ENCODE measurements at regions not wholly inside any gene's neighbourhood (a gene's known extent, or its start where the extent isn't known, plus 50 kb on each side); places are given as distances from the start of the nearest gene placed in this dataset.

GRCh38 chr1:82995951-82996350, 1003.0 kb downstream of the TTLL7 start:
- TF ChIP-seq CTCF (conservative IDR thresholded peaks at IDR 0.05; ENCODE audit: low read depth, low read length) (no peak), EZH2 (IDR thresholded peaks at IDR 0.05; ENCODE audit: borderline replicate concordance, low read depth, low read length, poor library complexity, severe bottlenecking) (no peak)

Measured in A673 (cell line).